Stimulated activated CD8-positive, alpha-beta memory T cell treated with anti-CD3 and anti-CD28 coated beads, Interleukin-4, amount 100 ng/mL, for 1 hour (primary cell): ENCODE measurements at regions not wholly inside any gene's neighbourhood (a gene's known extent, or its start where the extent isn't known, plus 50 kb on each side); places are given as distances from the start of the nearest gene placed in this dataset.
"Not testable (repeated sequence)": the region's sequence is repeated elsewhere in the genome, so short reads cannot be mapped to it uniquely, and the experiment has no call there.

Experiments
- DNase-seq, 2 donors: peaks; one replicate each; pipeline ENCODE4 v3.0.0-alpha.2; 2020; ENCODE audit warnings: low read depth in 2 of 2, low spot score in 1 of 2

- DNase-seq = no peak
Measured at GRCh38 chr4:23969635-23970145, 79.8 kb upstream of the PPARGC1A start.

- no peak for DNase-seq
Measured at GRCh38 chr4:23967281-23967680, 77.4 kb upstream of the PPARGC1A start.

- DNase-seq = no peak
Measured at GRCh38 chr4:23966725-23967124, 76.9 kb upstream of the PPARGC1A start.

- no peak for DNase-seq
Measured at GRCh38 chr4:23962462-23962861, 72.6 kb upstream of the PPARGC1A start.

- DNase-seq = not testable (repeated sequence)
Measured at GRCh38 chr4:23961395-23961794, 71.5 kb upstream of the PPARGC1A start.

GRCh38 chr4:23959396-23960148 lies 69.7 kb upstream of the PPARGC1A start:
- DNase-seq = no peak

- no peak for DNase-seq
Measured at GRCh38 chr4:23958749-23959148, 68.9 kb upstream of the PPARGC1A start.

GRCh38 chr4:23957465-23957864 lies 67.6 kb upstream of the PPARGC1A start:
- no peak for DNase-seq

GRCh38 chr4:23956601-23957364 lies 66.9 kb upstream of the PPARGC1A start:
- no peak for DNase-seq

GRCh38 chr4:23952258-23952657 lies 62.4 kb upstream of the PPARGC1A start:
- no peak for DNase-seq

GRCh38 chr4:23947826-23948225 lies 58.0 kb upstream of the PPARGC1A start:
- no peak for DNase-seq

GRCh38 chr4:23946299-23946698 lies 56.5 kb upstream of the PPARGC1A start:
- no peak for DNase-seq

- DNase-seq = no peak
Measured at GRCh38 chr4:23945451-23946017, 55.7 kb upstream of the PPARGC1A start.

GRCh38 chr4:23944556-23944955 lies 54.7 kb upstream of the PPARGC1A start:
- DNase-seq = not testable (repeated sequence)

GRCh38 chr4:23943478-23943877 lies 53.6 kb upstream of the PPARGC1A start:
- DNase-seq = no peak

GRCh38 chr4:23942471-23942870 lies 52.6 kb upstream of the PPARGC1A start:
- DNase-seq = no peak
